ENCODE measurements at regions not wholly inside any gene's neighbourhood (a gene's known extent, or its start where the extent isn't known, plus 50 kb on each side); places are given as distances from the start of the nearest gene placed in this dataset.

DNA sequence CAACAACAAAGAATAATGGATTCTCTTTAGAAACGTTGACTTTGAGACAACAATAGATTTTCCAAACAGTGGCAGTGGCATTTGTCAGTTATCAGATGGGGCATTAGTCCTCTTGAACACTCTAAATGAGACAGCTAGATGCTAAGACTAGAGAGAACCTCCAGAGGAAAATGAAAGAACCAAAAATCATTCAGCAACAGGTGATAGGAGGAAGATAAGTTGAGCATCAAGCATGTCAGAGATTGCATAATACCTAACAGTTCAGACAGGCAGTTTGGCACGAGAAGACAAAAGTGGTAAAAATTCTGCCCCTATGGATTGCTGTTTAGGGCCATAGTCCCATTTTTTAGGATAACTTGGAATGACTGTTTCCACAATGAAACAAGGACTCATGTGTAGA, 67.9 kb upstream of the NOL4 start:
- Mint-ChIP-seq H3K4me1 (no peaks in the 10 kb centered on the region), H3K36me3 (no peaks in the 10 kb centered on the region), H3K27me3 (ENCODE audit: low read depth) (no peaks in the 10 kb centered on the region), H3K4me3 (no peak overlapping the region), H3K9me3 (peaks cover 22% of the 10 kb centered on the region), H3K27ac (no peak overlapping the region)
- TF ChIP-seq, protein P1, sequence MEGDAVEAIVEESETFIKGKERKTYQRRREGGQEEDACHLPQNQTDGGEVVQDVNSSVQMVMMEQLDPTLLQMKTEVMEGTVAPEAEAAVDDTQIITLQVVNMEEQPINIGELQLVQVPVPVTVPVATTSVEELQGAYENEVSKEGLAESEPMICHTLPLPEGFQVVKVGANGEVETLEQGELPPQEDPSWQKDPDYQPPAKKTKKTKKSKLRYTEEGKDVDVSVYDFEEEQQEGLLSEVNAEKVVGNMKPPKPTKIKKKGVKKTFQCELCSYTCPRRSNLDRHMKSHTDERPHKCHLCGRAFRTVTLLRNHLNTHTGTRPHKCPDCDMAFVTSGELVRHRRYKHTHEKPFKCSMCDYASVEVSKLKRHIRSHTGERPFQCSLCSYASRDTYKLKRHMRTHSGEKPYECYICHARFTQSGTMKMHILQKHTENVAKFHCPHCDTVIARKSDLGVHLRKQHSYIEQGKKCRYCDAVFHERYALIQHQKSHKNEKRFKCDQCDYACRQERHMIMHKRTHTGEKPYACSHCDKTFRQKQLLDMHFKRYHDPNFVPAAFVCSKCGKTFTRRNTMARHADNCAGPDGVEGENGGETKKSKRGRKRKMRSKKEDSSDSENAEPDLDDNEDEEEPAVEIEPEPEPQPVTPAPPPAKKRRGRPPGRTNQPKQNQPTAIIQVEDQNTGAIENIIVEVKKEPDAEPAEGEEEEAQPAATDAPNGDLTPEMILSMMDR (IDR thresholded peaks at IDR 0.05; ENCODE audit: unreplicated experiment) = no peak
- no peak for DNase-seq (ENCODE audit: low spot score in 2 of 2, unreplicated experiment in 2 of 2)

DNA sequence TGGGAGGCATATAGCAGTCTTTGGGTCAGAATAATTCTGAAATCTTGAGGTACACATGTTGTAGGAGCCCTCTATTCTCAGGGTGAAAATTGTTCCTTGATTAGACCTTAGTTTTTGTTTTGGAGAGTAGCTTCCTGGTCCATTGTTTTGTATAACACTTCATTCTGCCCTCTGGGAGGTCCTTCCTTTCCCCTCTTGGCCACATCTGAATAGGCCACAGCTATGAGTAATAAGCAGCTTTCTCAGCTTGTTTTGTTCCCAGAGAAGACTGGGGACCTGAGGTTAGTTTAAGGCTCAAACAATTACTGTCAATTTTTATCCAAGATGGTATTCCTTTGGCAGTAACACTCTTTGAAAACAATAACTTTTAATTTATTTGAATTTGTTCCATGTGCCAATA, 72.6 kb upstream of the NOL4 start:
- Mint-ChIP-seq H3K9me3 (peaks cover 13% of the 10 kb centered on the region), H3K4me1 (no peaks in the 10 kb centered on the region), H3K27ac (no peak overlapping the region), H3K27me3 (ENCODE audit: low read depth) (no peaks in the 10 kb centered on the region), H3K36me3 (no peaks in the 10 kb centered on the region), H3K4me3 (no peak overlapping the region)
- TF ChIP-seq, protein P1 (IDR thresholded peaks at IDR 0.05; ENCODE audit: unreplicated experiment) = no peak
- DNase-seq (ENCODE audit: low spot score in 2 of 2, unreplicated experiment in 2 of 2) = no peak

DNA sequence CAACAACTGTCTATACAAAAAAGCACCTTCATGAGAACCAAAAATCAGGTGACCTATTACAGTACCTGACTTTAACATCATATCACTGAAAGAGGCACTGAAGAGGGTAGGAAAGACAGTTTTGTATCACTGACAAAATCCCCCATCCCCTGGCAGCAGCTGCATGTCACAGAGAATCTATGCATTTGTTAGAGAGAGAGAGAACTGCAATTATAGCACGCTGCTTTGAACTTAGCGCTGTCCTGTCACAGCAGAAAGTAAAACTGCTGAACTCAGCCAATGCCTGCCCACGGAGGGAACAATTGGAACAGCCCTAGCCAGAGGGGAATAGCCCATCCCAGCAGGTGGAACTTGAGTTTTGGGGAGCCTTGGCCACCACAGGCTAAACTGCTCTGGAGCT, 75.1 kb upstream of the NOL4 start:
- DNase-seq (ENCODE audit: low spot score in 2 of 2, unreplicated experiment in 2 of 2) = no peak
- Mint-ChIP-seq H3K36me3 (no peaks in the 10 kb centered on the region), H3K9me3 (peaks cover 33% of the 10 kb centered on the region), H3K27me3 (ENCODE audit: low read depth) (no peaks in the 10 kb centered on the region), H3K27ac (no peak overlapping the region), H3K4me3 (no peak overlapping the region), H3K4me1 (no peaks in the 10 kb centered on the region)
- TF ChIP-seq, protein P1 (IDR thresholded peaks at IDR 0.05; ENCODE audit: unreplicated experiment) = no peak

DNA sequence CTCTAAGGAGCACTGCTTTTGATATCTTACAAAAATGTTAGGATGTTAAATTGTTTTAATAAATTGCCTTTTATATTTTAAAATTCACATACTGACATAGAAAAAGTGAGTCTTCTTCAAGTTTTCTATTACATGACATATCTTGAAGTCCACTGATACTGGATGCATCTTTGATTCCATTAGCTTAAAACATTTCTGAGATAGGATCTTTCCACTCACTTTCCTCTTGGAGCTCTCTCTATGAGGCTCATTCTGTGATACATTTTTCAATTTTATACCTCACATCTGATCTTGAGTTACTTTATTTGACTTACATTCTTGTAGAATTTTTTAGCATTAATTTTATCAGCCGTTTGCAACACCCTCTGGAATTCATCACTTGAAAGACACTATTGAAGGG, 86.8 kb upstream of the NOL4 start:
- TF ChIP-seq, protein P1 (IDR thresholded peaks at IDR 0.05; ENCODE audit: unreplicated experiment) = no peak
- Mint-ChIP-seq H3K27ac (no peak overlapping the region), H3K4me3 (no peak overlapping the region), H3K9me3 (peaks cover 10% of the 10 kb centered on the region), H3K36me3 (no peaks in the 10 kb centered on the region), H3K4me1 (peaks cover 3% of the 10 kb centered on the region), H3K27me3 (ENCODE audit: low read depth) (no peaks in the 10 kb centered on the region)
- no peak for DNase-seq (ENCODE audit: low spot score in 2 of 2, unreplicated experiment in 2 of 2)

DNA sequence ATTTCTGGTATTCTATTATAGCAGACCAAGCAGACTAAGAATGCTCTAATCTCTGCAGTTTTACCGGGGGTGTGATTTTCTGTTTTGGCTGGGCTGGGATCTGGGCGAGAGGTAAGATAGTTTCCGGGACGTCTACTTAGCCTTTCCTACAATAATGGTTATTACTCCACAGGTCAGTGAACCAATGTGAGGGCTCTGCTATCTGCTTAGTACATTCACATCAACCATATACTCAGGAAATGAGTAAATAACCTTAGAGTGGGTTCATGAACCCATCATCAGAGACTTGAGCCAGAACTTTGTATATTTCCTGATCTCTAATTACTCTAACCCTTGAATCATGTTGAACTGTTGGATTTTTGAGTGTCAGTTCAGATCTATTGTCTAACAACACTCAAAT, 90.1 kb upstream of the NOL4 start:
- DNase-seq (ENCODE audit: low spot score in 2 of 2, unreplicated experiment in 2 of 2) = no peak
- Mint-ChIP-seq H3K4me1 (peaks cover 20% of the 10 kb centered on the region), H3K36me3 (no peaks in the 10 kb centered on the region), H3K27me3 (ENCODE audit: low read depth) (no peaks in the 10 kb centered on the region), H3K9me3 (peaks cover 4% of the 10 kb centered on the region), H3K27ac (no peak overlapping the region), H3K4me3 (no peak overlapping the region)
- TF ChIP-seq, protein P1 (IDR thresholded peaks at IDR 0.05; ENCODE audit: unreplicated experiment) = no peak

All from mesothelial cell of epicardium (in vitro differentiated cells).